ENCODE measurements at regions not wholly inside any gene's neighbourhood (a gene's known extent, or its start where the extent isn't known, plus 50 kb on each side); places are given as distances from the start of the nearest gene placed in this dataset.

GRCh38 chr6:98635191-98635590, 199.2 kb upstream of the POU3F2 start:
- Histone ChIP-seq H3K4me1 (ENCODE audit: insufficient read depth, low read length) (peaks cover 5% of the 10 kb centered on the region), H3K79me2 (ENCODE audit: insufficient read depth, low read length) (no peaks in the 10 kb centered on the region), H3K4me2 (ENCODE audit: low read length) (no peak overlapping the region), H2AFZ (ENCODE audit: low read depth, low read length) (no peak overlapping the region), H4K20me1 (ENCODE audit: insufficient read depth, low read length) (no peaks in the 10 kb centered on the region), H3K9me3 (ENCODE audit: insufficient read depth, low read depth, low read length) (no peaks in the 10 kb centered on the region), H3K4me3 (ENCODE audit: insufficient read depth, low read depth, low read length) (no peak overlapping the region), H3K36me3 (ENCODE audit: insufficient read depth, low read length) (no peaks in the 10 kb centered on the region), H3K27me3 (ENCODE audit: insufficient read depth, low read length) (no peaks in the 10 kb centered on the region), H3K9ac (ENCODE audit: low read length) (no peak overlapping the region), H3K27ac (ENCODE audit: low read depth, low read length) (no peak overlapping the region)
- TF ChIP-seq, protein P1, sequence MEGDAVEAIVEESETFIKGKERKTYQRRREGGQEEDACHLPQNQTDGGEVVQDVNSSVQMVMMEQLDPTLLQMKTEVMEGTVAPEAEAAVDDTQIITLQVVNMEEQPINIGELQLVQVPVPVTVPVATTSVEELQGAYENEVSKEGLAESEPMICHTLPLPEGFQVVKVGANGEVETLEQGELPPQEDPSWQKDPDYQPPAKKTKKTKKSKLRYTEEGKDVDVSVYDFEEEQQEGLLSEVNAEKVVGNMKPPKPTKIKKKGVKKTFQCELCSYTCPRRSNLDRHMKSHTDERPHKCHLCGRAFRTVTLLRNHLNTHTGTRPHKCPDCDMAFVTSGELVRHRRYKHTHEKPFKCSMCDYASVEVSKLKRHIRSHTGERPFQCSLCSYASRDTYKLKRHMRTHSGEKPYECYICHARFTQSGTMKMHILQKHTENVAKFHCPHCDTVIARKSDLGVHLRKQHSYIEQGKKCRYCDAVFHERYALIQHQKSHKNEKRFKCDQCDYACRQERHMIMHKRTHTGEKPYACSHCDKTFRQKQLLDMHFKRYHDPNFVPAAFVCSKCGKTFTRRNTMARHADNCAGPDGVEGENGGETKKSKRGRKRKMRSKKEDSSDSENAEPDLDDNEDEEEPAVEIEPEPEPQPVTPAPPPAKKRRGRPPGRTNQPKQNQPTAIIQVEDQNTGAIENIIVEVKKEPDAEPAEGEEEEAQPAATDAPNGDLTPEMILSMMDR (IDR thresholded peaks at IDR 0.05; ENCODE audit: insufficient read depth, low read depth, low read length): no peak
- no peak for TF ChIP-seq EZH2 (IDR thresholded peaks at IDR 0.05; ENCODE audit: insufficient read depth, low read length)
- no peak for FAIRE-seq
- no peaks in the 10 kb centered on the region for H3K9me3 Mint-ChIP-seq (ENCODE audit: unreplicated experiment)
- peaks cover 11% of the 10 kb centered on the region for H3K4me1 Mint-ChIP-seq (ENCODE audit: low read depth, unreplicated experiment)
- H3K4me3 Mint-ChIP-seq (ENCODE audit: unreplicated experiment): no peak overlapping the region
- no peaks in the 10 kb centered on the region for H3K27me3 Mint-ChIP-seq (ENCODE audit: low read depth, unreplicated experiment)
- no peak overlapping the region for H3K27ac Mint-ChIP-seq (ENCODE audit: unreplicated experiment)
- no peak for DNase-seq (ENCODE audit: low read depth)
- no peaks in the 10 kb centered on the region for H3K36me3 Mint-ChIP-seq (ENCODE audit: low read depth, unreplicated experiment)

GRCh38 chr6:98636941-98637340, 197.4 kb upstream of the POU3F2 start:
- peaks cover 12% of the 10 kb centered on the region for H3K4me1 ChIP-seq (ENCODE audit: insufficient read depth, low read length)
- H3K27ac ChIP-seq (ENCODE audit: low read depth, low read length): no peak overlapping the region
- H3K4me2 ChIP-seq (ENCODE audit: low read length): no peak overlapping the region
- no peak overlapping the region for H2AFZ ChIP-seq (ENCODE audit: low read depth, low read length)
- Mint-ChIP-seq H3K36me3 (ENCODE audit: low read depth, unreplicated experiment) (no peaks in the 10 kb centered on the region), H3K4me3 (ENCODE audit: unreplicated experiment) (no peak overlapping the region), H3K9me3 (ENCODE audit: unreplicated experiment) (no peaks in the 10 kb centered on the region), H3K27me3 (ENCODE audit: low read depth, unreplicated experiment) (no peaks in the 10 kb centered on the region), H3K4me1 (ENCODE audit: low read depth, unreplicated experiment) (peaks cover 20% of the 10 kb centered on the region), H3K27ac (ENCODE audit: unreplicated experiment) (no peak overlapping the region)
- no peaks in the 10 kb centered on the region for H3K9me3 ChIP-seq (ENCODE audit: insufficient read depth, low read depth, low read length)
- DNase-seq (ENCODE audit: low read depth) (no peak), FAIRE-seq (no peak)
- no peaks in the 10 kb centered on the region for H3K36me3 ChIP-seq (ENCODE audit: insufficient read depth, low read length)
- H3K27me3 ChIP-seq (ENCODE audit: insufficient read depth, low read length): no peaks in the 10 kb centered on the region
- H3K9ac ChIP-seq (ENCODE audit: low read length): no peak overlapping the region
- H4K20me1 ChIP-seq (ENCODE audit: insufficient read depth, low read length): no peaks in the 10 kb centered on the region
- no peak for TF ChIP-seq EZH2 (IDR thresholded peaks at IDR 0.05; ENCODE audit: insufficient read depth, low read length)
- TF ChIP-seq, protein P1 (IDR thresholded peaks at IDR 0.05; ENCODE audit: insufficient read depth, low read depth, low read length): no peak
- H3K79me2 ChIP-seq (ENCODE audit: insufficient read depth, low read length): no peaks in the 10 kb centered on the region
- H3K4me3 ChIP-seq (ENCODE audit: insufficient read depth, low read depth, low read length): no peak overlapping the region

DNA sequence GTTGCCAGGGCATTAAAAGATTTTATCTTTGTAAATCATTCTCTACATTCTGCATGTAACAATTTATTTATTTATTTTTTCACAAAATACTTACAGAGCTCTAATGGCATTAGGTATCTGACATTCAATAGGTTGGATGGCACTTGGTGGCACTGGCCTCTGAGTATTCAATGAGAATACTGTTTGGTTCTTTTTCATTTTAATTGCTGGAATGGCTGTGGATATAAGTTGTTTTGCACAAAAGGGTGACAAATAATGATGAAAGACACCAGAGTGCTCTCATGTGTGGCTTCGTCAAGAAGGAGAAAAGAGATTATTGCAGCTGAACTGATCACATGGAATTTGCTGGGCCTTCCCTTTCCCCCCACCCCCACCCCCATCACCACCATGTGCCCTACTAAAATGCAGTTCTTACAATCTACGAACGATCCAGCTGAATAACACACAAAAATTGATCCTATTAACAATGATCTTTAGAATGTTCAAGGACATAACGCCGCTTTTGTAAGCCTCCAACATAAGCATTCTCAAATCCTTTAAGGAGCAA, 195.2 kb upstream of the POU3F2 start:
- no peak overlapping the region for H3K4me2 ChIP-seq (ENCODE audit: low read length)
- H3K36me3 ChIP-seq (ENCODE audit: insufficient read depth, low read length): no peaks in the 10 kb centered on the region
- no peaks in the 10 kb centered on the region for H3K9me3 ChIP-seq (ENCODE audit: insufficient read depth, low read depth, low read length)
- H3K4me1 Mint-ChIP-seq (ENCODE audit: low read depth, unreplicated experiment): peaks cover 31% of the 10 kb centered on the region
- H3K4me3 Mint-ChIP-seq (ENCODE audit: unreplicated experiment): no peak overlapping the region
- H3K4me1 ChIP-seq (ENCODE audit: insufficient read depth, low read length): peaks cover 19% of the 10 kb centered on the region
- DNase-seq (ENCODE audit: low read depth): no peak
- H3K36me3 Mint-ChIP-seq (ENCODE audit: low read depth, unreplicated experiment): no peaks in the 10 kb centered on the region
- no peak overlapping the region for H3K9ac ChIP-seq (ENCODE audit: low read length)
- H4K20me1 ChIP-seq (ENCODE audit: insufficient read depth, low read length): no peaks in the 10 kb centered on the region
- no peak overlapping the region for H3K4me3 ChIP-seq (ENCODE audit: insufficient read depth, low read depth, low read length)
- H3K27ac Mint-ChIP-seq (ENCODE audit: unreplicated experiment): no peak overlapping the region
- no peak for TF ChIP-seq EZH2 (IDR thresholded peaks at IDR 0.05; ENCODE audit: insufficient read depth, low read length)
- TF ChIP-seq, protein P1 (IDR thresholded peaks at IDR 0.05; ENCODE audit: insufficient read depth, low read depth, low read length): no peak
- no peaks in the 10 kb centered on the region for H3K27me3 Mint-ChIP-seq (ENCODE audit: low read depth, unreplicated experiment)
- no peaks in the 10 kb centered on the region for H3K27me3 ChIP-seq (ENCODE audit: insufficient read depth, low read length)
- no peaks in the 10 kb centered on the region for H3K79me2 ChIP-seq (ENCODE audit: insufficient read depth, low read length)
- H3K27ac ChIP-seq (ENCODE audit: low read depth, low read length): no peak overlapping the region
- no peaks in the 10 kb centered on the region for H3K9me3 Mint-ChIP-seq (ENCODE audit: unreplicated experiment)
- no peak overlapping the region for H2AFZ ChIP-seq (ENCODE audit: low read depth, low read length)
- no peak for FAIRE-seq
